ENCODE measurements at regions not wholly inside any gene's neighbourhood (a gene's known extent, or its start where the extent isn't known, plus 50 kb on each side); places are given as distances from the start of the nearest gene placed in this dataset.
A peak's percentile ranks its signal among the peaks of the same experiment; 100 is the strongest.
"Not testable (repeated sequence)": the region's sequence is repeated elsewhere in the genome, so short reads cannot be mapped to it uniquely, and the experiment has no call there.

- no peak for DNase-seq
These were observed 1651.5 kb downstream of the LRRC4C start for GRCh38 chr11:39807904-39808303.

- no peak for DNase-seq
These were observed 1652.8 kb downstream of the LRRC4C start for GRCh38 chr11:39806652-39807051.

- DNase-seq, result no peak
These were observed 1655.2 kb downstream of the LRRC4C start for GRCh38 chr11:39804271-39804670.

GRCh38 chr11:39786682-39787081 lies 1672.8 kb downstream of the LRRC4C start:
- no peak for DNase-seq

GRCh38 chr11:39786281-39786680 lies 1673.2 kb downstream of the LRRC4C start:
- no peak for DNase-seq

DNA sequence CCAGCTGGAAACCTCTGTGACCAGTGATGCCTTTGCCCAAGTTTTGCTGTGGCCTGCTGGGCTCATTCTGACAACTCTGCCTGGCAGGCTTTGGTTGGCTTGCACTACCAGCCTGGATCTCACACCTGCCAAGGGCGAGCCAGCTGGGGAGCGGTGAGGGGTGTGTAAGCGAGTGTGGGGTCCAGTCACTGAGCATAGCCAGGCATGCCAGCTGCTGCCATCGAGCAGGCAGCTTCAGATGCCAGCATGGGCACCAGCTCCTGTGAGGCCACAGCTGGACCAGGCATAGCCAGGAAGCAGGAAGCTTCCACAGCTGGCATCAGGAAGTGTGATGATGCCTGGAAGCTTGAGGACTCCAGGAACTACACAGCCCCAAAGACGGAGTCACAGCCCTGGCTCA lies 1674.6 kb downstream of the LRRC4C start:
- DNase-seq, result no peak

DNA sequence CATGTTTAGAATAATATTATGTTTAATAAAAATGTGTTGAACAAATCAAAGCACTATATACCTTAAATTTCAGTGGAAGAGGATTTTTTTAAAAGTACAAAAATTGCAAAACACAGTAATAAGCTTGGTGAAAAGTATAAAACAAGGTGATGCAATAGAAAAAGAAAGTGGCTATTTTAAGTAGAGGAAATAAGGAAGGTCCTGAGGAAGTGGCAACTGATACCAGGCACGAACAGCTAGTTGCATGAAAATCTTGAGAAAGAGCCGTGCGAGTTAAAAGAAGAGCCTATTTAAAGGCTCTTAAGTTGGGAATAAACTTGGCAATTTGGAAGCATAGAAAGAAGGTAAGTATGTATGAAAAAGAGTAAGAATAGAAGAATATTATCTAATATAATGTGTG lies 1679.3 kb downstream of the LRRC4C start:
- DNase-seq, result no peak

DNA sequence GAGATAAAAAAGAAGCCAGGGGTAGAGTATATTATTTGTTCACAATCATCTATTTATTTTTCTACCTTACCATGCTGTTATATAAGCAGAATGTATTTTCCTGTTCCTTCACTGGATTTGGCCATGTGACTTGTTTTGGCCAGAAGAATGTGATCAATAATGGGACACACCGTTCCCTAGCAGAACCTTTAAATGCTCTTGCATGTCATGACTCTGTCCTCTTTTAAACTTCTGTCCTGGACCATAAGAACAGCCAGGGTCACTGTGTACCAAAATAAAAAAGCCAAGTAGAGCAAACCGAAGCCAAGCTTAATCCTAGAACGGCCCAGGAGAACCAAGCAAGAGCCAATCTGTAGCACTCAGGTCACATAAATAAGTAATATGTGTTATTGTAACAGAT lies 1682.4 kb downstream of the LRRC4C start:
- DNase-seq, result no peak

DNA sequence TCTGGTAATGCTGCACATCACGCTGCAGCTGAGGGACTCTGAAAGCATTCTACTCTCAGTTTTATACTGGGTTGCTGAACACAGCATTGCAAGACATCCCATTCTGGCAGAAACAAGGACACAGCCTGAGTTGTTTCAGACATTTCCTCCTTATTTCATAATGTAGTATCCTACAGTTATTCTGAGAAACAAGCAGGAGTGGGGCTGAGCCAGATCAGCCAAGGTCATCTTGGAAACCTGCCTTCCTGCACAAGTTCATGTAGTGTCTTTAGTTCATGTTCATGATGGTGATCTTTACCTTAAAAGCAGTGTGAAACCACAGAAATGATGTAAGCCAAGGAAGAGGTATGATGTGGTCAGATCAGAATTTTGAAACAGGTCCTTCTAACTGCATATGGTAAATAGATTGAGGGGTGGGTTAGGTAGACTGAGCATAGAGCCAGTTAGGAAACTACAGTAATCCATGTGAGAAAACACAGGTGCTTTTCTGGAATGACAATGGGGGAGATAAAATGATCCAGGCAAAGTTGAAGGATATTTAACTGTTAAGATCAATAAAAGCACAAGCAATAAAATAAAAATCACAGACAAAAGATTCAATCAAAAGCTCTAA lies 1686.8 kb downstream of the LRRC4C start:
- DNase-seq, result no peak

DNA sequence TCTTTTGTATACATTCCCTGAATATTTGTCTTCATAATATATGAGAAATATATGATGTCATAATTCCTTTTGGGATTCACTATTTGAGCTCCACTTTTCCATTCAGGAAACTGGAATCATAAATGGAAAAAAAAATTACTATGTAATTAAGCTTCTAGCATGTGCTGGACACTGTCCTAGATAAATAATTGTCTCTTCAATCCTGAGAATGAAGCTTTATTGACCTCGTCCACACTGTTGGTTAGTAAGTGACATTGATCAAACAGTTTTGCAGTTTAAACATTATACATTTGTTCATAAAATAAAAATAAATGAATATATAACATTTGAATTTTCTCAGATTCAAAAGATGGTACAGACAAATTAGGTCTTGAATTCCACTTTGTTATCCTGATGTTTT lies 1691.2 kb downstream of the LRRC4C start:
- no peak for DNase-seq

- DNase-seq, result no peak
These were observed 1714.1 kb downstream of the LRRC4C start for GRCh38 chr11:39745401-39745800.

DNA sequence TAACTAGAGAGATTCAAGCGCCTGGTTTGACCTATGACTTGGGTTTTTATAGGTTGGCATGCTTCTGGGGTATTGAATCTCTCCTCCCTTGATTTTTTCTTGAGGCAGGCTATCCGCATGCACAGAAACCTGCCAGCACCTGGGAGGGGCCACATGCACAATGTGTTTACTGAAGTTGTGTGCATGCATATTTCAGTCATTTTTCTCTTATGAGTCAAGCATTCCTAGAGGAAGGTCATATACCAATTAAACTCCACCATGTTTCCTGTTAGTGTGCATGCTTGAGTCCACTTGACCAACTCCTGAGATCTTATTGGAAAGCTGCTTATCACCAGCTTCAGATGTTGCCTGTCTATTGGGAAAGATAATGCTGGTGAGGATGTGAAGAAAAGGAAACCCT lies 1718.4 kb downstream of the LRRC4C start:
- no peak for DNase-seq

- DNase-seq, result not testable (repeated sequence)
These were observed 1723.1 kb downstream of the LRRC4C start for GRCh38 chr11:39736351-39736750.

GRCh38 chr11:39732001-39732400 lies 1727.5 kb downstream of the LRRC4C start:
- DNase-seq, result no peak

DNA sequence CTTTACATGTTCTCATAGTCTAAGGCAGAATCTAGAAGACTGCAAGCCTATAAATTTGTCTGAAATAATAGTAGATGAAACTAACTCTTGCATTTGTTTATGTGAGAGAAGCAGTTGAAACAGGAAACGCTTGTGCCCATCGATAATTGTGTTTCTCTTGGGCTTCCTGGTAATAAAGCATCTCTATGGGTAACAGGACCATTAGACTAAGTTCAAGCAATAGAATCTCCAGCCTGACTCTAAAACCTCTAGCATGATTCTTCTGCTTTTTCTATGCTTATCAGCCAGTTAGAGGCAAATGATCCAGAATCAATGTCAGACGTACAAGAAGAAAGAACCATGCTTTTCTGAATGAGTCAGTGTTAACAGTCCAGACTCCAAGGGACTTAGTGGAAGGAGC lies 1734.4 kb downstream of the LRRC4C start:
- DNase-seq, result no peak

DNA sequence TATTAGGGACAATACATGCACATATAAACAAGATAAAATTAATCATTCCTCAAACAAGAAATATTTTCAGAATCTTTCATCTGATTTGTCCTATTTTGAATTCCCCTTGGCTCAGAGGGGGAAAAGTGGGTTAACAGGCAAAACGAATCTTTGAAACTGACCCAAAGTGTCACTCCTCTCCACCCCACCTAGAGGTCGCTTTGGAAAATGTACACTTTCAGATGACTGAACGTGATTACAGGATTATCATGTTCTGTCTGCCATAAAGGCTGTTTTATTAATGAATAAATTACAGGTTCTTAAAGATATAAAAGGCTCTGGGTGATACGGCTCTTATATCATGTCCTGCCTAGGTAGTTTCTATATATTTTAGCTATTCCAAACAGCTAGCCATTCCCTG lies 1735.0 kb downstream of the LRRC4C start:
- peak; percentile 29 for DNase-seq

- DNase-seq, result no peak
These were observed 1746.9 kb downstream of the LRRC4C start for GRCh38 chr11:39712581-39712980.

- no peak for DNase-seq
These were observed 1768.6 kb downstream of the LRRC4C start for GRCh38 chr11:39690856-39691255.

DNA sequence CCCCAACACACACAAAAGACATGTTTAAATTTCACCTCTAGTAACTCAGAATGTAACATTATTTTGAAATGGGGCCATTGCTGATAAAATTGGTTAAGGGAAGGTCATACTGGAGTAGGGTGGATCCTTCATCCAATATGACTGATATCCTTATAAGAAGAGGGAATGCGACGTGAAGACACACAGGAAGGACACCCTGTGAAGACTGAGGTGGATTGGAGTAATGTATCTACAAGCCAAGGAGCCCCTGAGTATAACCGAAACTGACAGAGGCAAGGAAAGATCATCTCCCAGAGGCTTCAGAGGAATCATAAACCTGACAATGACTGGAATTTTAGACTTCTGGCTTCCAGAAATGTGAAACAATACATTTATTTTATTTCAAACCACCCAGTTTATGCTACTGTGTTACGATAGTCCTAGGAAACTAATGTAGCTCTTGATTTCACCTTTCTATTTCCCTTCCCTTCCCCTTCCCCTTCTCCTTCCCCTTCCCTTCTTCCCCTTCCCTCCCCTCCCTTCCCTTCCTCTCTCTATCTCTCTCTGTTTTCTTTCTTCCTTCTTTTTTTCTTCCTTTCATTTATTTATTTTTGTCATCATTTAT lies 1775.4 kb downstream of the LRRC4C start:
- DNase-seq, result no peak

- no peak for DNase-seq
These were observed 1776.0 kb downstream of the LRRC4C start for GRCh38 chr11:39683288-39683950.

DNA sequence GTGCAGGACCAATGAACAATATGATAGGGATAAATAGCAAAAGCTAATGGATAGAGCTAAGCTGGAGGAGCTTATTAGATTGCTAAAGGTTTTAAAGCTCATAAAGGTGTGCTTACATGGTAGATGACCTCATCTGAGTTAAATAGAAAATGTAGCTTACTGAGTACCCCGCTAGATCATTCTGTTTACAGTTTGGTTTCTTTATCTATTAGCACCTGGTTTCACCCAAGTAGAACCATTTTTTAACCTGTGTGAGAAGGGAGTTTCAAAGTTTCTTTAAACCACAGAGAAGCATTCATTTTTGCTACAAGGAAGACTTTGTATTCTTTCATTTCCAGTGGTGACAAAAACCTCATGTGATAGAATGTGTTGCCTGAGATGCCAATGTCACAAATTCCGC lies 1778.0 kb downstream of the LRRC4C start:
- DNase-seq, result no peak

DNA sequence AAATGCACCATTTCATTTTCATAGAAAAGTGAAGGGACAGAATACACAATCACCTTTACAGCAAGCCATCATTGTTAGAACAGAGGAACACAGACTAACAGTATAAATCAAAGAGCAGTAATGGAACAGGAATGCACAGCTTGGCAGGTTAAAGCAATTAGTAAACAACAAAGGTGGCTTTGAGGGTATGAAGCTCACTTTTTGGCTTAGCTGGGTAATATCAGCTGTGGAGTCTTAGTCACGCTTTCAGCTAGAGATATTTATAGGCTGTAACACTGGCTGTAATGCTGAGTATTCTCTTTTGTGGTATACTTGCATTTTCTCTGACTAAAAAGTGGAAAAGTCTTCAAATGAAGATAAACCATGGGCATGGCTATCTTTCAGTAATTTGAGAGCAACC lies 1780.5 kb downstream of the LRRC4C start:
- no peak for DNase-seq

DNA sequence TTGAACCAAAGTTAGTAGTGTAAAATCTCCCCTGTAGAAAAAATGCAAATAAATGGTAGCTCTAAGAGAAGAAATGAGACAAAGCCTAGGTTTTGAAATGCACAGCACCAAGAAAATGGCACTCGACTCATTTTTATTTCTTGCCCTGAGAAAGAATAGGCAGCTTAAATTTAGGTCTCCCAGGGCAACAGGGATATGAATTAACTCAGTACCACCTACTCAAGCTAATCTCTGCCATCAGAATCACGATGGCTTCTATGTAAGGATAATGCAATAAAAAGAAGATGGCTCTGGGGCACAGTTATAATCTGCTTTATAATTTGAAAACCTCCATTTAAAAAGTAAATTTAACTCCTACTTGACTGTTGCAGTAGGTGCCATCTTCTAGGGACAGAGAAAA lies 1784.3 kb downstream of the LRRC4C start:
- DNase-seq, result no peak

DNA sequence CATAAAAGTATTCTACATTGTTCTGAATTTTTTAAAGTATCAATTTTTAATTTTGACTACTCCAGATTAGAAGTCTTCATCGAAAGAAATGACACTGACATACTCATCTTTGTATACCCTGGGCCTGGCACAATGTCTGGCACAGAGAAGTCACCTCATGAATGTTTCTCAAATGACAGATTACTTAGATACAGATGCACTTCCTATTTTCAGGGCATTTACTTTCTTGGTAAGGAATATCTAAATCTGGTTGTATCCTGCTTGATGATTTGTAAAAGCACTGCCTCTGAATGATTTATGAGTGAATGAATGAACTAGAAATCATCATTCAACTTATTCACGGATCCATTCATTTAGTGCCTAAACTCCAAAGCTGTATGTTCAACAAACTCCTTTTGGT lies 1784.7 kb downstream of the LRRC4C start:
- no peak for DNase-seq

GRCh38 chr11:39674024-39674423 lies 1785.4 kb downstream of the LRRC4C start:
- DNase-seq, result no peak
